Esophagus squamous epithelium (tissue), 5 donors: ENCODE measurements at regions not wholly inside any gene's neighbourhood (a gene's known extent, or its start where the extent isn't known, plus 50 kb on each side); places are given as distances from the start of the nearest gene placed in this dataset.

Source experiments
- DNase-seq: peaks from one replicate; lab custom pipeline; 2025; lab: John Stamatoyannopoulos, UW
- H3K27ac ChIP-seq, 4 donors: fragments of 200-600 bp; sonication (generic); one replicate each; pipeline ENCODE4 v1.5.1; 2016 to 2019; ENCODE audit warnings: mild to moderate bottlenecking in 1 of 4
- H3K27me3 ChIP-seq, 4 donors: fragments of 200-600 bp; sonication (generic); 1 replicate in 3 of 4; 2 replicates in 1 of 4; pipeline versions ENCODE4 v1.5.1 to v1.6.0; 2017 to 2021; ENCODE audit warnings: antibody characterized with exemption in 1 of 4
- H3K36me3 ChIP-seq, 3 donors: fragments of 200-600 bp; sonication (generic); one replicate each; pipeline ENCODE4 v1.5.1; 2016 to 2019
- H3K4me1 ChIP-seq, 3 donors: fragments of 200-600 bp; sonication (generic); one replicate each; pipeline ENCODE4 v1.5.1; 2017 to 2019
- H3K4me3 ChIP-seq, 4 donors: fragments of 200-600 bp; sonication (generic); 1 replicate in 3 of 4; 2 replicates in 1 of 4; pipeline ENCODE4 v1.5.1; 2016 to 2019; ENCODE audit warnings: mild to moderate bottlenecking in 2 of 4, moderate library complexity in 1 of 4
- H3K9me3 ChIP-seq, 3 donors: fragments of 200-600 bp; sonication (generic); one replicate each; pipeline ENCODE4 v1.5.1; 2016 to 2019
- CTCF ChIP-seq, 6 experiments: fragments of 450-650 bp in 4 of 6; fragments of 200-600 bp in 2 of 6; sonication (generic) in 2 of 6; IDR thresholded peaks; one replicate each; pipeline ENCODE4 v1.5.1; 2016 to 2019; ENCODE audit warnings: antibody characterized with exemption in 6 of 6, mild to moderate bottlenecking in 4 of 6, moderate library complexity in 4 of 6
- POLR2A ChIP-seq, 4 donors: fragments of 450-650 bp; IDR thresholded peaks; one replicate each; pipeline ENCODE4 v1.6.1; 2017; ENCODE audit warnings: antibody characterized with exemption in 4 of 4, mild to moderate bottlenecking in 4 of 4, moderate library complexity in 3 of 4
- WGBS, 2 donors: methylation state at CpG; one replicate each; pipeline ENCODE4 v1.1.5; 2018; 5-methylcytosine and 5-hydroxymethylcytosine counted together
- intact Hi-C: fragments of 100-400 bp; cut with DNase I; formaldehyde crosslinking; loops from one replicate; pipeline ENCODE4 v1.15.0; 2022
- donor health status: DM: yes; HTN: yes; CAD: no.

DNA sequence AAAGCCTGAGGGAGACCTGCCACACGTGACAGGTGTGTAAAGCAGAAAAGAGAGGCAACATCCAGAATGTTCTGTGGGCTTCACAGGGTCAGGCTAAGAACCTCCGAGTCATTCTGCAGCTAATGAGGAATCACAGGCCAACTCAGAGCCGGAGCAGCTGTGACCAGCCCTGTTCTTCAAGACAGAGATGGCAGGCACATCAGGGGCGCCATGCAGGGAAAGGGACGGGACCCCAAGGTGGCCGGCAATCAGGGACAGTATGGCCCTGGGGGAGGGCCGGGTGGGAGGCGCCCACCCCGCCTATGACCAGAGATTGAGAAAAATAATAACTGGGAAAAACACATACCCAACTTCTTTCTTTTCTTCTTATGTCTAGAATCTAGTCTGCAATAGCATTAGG is 316.7 kb upstream of the SALL3 start:
- intact Hi-C loops, result no loop called here
- 83 to 84% methylated on average over 7 to 8 of the region's 9 CpGs for WGBS, 2 donors

GRCh38 chr18:78664048-78664447 is 315.6 kb upstream of the SALL3 start:
- no peak for TF ChIP-seq CTCF (IDR thresholded peaks at IDR 0.05)
- no peak for TF ChIP-seq POLR2A (IDR thresholded peaks at IDR 0.05)
- DNase-seq, result no peak
- Histone ChIP-seq H3K4me3 (no peak overlapping the region), H3K27me3 (peaks cover 0 to 11% (median 0%) of the 10 kb centered on the region in 4 donors), H3K4me1 (no peaks in the 10 kb centered on the region), H3K9me3 (no peaks in the 10 kb centered on the region), H3K27ac (no peak overlapping the region), H3K36me3 (no peaks in the 10 kb centered on the region)
- intact Hi-C loops, result no loop called here
- 82 to 93% methylated on average over 11 to 12 of the region's 13 CpGs for WGBS, 2 donors

More for the DNA sequence above, 316.7 kb upstream of the SALL3 start:
- no peaks in the 10 kb centered on the region for H3K9me3 ChIP-seq
- peaks cover 0 to 12% (median 0%) of the 10 kb centered on the region in 4 donors for H3K27me3 ChIP-seq
- H3K4me1 ChIP-seq, result no peaks in the 10 kb centered on the region
- no peaks in the 10 kb centered on the region for H3K36me3 ChIP-seq
- DNase-seq, result no peak
- no peak overlapping the region for H3K27ac ChIP-seq
- TF ChIP-seq POLR2A (IDR thresholded peaks at IDR 0.05), result no peak
- no peak for TF ChIP-seq CTCF (IDR thresholded peaks at IDR 0.05)
- H3K4me3 ChIP-seq, result no peak overlapping the region

GRCh38 chr18:78664848-78665247 is 314.8 kb upstream of the SALL3 start:
- Histone ChIP-seq H3K27ac (no peak overlapping the region), H3K4me3 (no peak overlapping the region), H3K9me3 (no peaks in the 10 kb centered on the region), H3K4me1 (no peaks in the 10 kb centered on the region), H3K27me3 (peaks cover 0 to 4% (median 0%) of the 10 kb centered on the region in 4 donors), H3K36me3 (no peaks in the 10 kb centered on the region)
- no peak for DNase-seq
- intact Hi-C loops, result no loop called here
- TF ChIP-seq CTCF (IDR thresholded peaks at IDR 0.05) (no peak), POLR2A (IDR thresholded peaks at IDR 0.05) (no peak)
- 90 to 98% methylated on average over 5 of the region's 5 CpGs for WGBS, 2 donors

DNA sequence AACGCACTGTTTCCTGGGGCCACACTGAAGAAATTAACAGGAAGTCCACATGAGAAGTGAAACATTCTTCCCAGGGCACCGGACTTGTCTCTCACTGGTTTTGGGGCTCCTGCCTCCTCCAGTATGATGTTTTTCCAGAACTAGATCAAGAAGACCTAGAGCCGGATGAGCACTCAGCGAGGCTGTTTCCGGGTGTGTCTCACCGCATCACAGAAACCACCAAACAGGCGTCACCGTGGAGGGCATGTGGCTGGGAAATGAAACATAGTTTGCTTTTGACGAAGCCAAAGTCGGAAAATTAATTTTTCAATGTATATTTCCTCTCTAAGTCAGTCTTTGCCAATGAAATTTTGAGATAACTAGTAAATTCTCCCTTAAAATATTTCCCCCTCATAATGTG is 314.0 kb upstream of the SALL3 start:
- no peak for TF ChIP-seq POLR2A (IDR thresholded peaks at IDR 0.05)
- no peak for TF ChIP-seq CTCF (IDR thresholded peaks at IDR 0.05)
- no peaks in the 10 kb centered on the region for H3K36me3 ChIP-seq
- no peak for DNase-seq
- H3K4me3 ChIP-seq, result no peak overlapping the region
- H3K4me1 ChIP-seq, result no peaks in the 10 kb centered on the region
- H3K9me3 ChIP-seq, result no peaks in the 10 kb centered on the region
- intact Hi-C loops, result no loop called here
- H3K27me3 ChIP-seq, result no peaks in the 10 kb centered on the region
- H3K27ac ChIP-seq, result no peak overlapping the region
- 92 to 97% methylated on average over 10 of the region's 10 CpGs for WGBS, 2 donors

- Histone ChIP-seq H3K27ac (no peak overlapping the region), H3K4me1 (no peaks in the 10 kb centered on the region), H3K4me3 (no peak overlapping the region), H3K9me3 (no peaks in the 10 kb centered on the region), H3K27me3 (no peaks in the 10 kb centered on the region), H3K36me3 (no peaks in the 10 kb centered on the region)
- intact Hi-C loops, result no loop called here
- no peak for TF ChIP-seq CTCF (IDR thresholded peaks at IDR 0.05)
- no peak for TF ChIP-seq POLR2A (IDR thresholded peaks at IDR 0.05)
- DNase-seq, result no peak
- WGBS, 2 donors, result 77 to 90% methylated on average over 9 to 10 of the region's 13 CpGs
Observed at GRCh38 chr18:78666666-78667335, 312.8 kb upstream of the SALL3 start.
